DOHH2 (cell line): ENCODE measurements at regions not wholly inside any gene's neighbourhood (a gene's known extent, or its start where the extent isn't known, plus 50 kb on each side); places are given as distances from the start of the nearest gene placed in this dataset.

Source experiments
- EZH2phosphoT487 ChIP-seq: fragments of 200-600 bp; sonication (generic); IDR thresholded peaks from 2 replicates; pipeline ENCODE4 v1.6.1; 2017; ENCODE audit warnings: borderline replicate concordance, mild to moderate bottlenecking, antibody characterized with exemption, low read length, moderate library complexity, mixed read lengths
- TF ChIP-seq, protein P1 (sequence below): fragments of 200-600 bp; sonication (generic); IDR thresholded peaks from one replicate; pipeline ENCODE4 v1.5.1; 2014; ENCODE audit warnings: antibody characterized with exemption, mild to moderate bottlenecking, low read depth, low read length; ENCODE audit not compliant: poor library complexity, severe bottlenecking

GRCh38 chr21:19392390-19392789, 988.8 kb upstream of the TMPRSS15 start:
- TF ChIP-seq, protein P1, sequence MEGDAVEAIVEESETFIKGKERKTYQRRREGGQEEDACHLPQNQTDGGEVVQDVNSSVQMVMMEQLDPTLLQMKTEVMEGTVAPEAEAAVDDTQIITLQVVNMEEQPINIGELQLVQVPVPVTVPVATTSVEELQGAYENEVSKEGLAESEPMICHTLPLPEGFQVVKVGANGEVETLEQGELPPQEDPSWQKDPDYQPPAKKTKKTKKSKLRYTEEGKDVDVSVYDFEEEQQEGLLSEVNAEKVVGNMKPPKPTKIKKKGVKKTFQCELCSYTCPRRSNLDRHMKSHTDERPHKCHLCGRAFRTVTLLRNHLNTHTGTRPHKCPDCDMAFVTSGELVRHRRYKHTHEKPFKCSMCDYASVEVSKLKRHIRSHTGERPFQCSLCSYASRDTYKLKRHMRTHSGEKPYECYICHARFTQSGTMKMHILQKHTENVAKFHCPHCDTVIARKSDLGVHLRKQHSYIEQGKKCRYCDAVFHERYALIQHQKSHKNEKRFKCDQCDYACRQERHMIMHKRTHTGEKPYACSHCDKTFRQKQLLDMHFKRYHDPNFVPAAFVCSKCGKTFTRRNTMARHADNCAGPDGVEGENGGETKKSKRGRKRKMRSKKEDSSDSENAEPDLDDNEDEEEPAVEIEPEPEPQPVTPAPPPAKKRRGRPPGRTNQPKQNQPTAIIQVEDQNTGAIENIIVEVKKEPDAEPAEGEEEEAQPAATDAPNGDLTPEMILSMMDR: no peak
- no peak for TF ChIP-seq EZH2phosphoT487
